Stimulated activated CD4-positive, alpha-beta T cell treated with anti-CD3 and anti-CD28 coated beads, TNF-alpha, amount 100 ng/mL, for 48 hours (primary cell): ENCODE measurements at regions not wholly inside any gene's neighbourhood (a gene's known extent, or its start where the extent isn't known, plus 50 kb on each side); places are given as distances from the start of the nearest gene placed in this dataset.

Source experiments
- DNase-seq, 3 donors: peaks; one replicate each; pipeline ENCODE4 v3.0.0-alpha.2; 2020; ENCODE audit warnings: low read depth in 3 of 3

GRCh38 chr15:85307687-85308045 is 72.7 kb upstream of the AKAP13 start:
- no peak for DNase-seq

GRCh38 chr15:85311647-85312046 is 68.8 kb upstream of the AKAP13 start:
- no peak for DNase-seq

GRCh38 chr15:85312486-85312885 is 67.9 kb upstream of the AKAP13 start:
- DNase-seq, result no peak

DNA sequence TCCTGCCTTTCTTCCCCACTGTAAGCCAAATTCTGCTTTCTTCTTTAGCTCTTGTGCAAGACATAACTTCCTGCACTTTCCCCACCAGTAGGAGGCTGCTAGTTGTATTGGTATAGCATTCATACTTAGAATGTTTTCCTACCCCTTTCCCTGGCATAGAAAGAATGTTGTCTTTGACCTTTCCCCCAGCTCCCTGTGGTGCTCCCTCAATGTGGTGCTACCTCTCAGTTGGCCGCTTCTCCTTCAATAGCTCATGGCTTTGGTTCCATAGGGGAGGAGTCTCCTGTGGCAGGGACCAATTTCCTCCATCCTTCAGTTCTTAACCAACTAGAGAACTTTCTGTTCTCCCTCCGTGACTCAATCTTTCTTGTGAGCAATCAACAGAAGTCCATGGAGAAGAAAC is 67.5 kb upstream of the AKAP13 start:
- no peak for DNase-seq

DNA sequence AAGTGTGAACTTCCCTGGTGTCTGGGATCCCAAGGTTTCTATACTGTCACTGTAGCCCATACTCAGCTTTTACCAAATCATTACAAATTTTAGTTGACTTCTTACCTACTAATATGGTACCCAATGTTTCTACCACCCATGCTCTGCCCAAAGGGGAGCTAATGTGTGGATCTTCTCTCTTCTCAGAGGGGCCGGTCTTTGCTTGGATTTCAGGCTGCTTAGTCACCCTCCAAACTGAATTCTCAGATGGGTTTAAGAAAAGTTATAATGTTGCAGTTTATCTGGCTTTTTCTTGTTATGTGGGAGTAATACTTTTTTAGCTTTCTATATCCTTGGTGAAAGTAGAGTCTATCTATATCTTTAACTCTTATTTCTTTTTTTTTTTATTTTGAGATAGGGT is 67.1 kb upstream of the AKAP13 start:
- DNase-seq, result no peak

- DNase-seq, result no peak
Observed at GRCh38 chr15:85314146-85314545, 66.3 kb upstream of the AKAP13 start.

- no peak for DNase-seq
Observed at GRCh38 chr15:85314633-85315032, 65.8 kb upstream of the AKAP13 start.

- no peak for DNase-seq
Observed at GRCh38 chr15:85316244-85316934, 64.0 kb upstream of the AKAP13 start.

DNA sequence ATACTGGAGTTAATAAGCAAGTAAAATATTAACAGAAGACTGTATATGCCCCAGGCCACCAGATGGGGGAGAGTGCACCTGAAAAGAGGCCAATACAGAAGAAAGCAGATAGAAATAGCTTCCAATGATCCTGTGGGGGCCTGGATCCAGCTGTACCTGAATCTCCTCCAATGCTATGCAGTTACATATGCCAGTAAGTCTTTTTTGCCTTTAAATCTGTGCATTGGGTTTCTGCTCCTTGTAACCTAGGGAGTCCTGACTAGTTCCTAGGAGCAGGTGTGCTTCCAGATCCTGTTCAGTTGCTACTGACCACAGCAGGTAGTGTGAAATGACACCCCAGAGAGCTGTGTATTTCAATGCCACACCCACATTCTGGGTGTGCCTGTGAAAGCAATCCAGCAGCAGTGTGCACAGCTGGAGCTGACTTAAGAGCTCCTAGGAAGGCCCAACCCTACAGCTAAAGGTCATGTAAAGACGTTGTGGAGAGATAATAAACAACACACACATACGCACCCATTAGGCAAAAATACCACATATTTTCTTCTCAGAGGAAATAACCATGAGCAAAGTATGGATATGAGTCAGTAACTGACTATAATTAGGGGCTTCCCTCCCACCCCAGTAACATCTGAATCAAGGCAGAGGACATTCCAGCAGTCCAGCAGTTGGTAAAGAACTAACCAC is 62.2 kb upstream of the AKAP13 start:
- no peak for DNase-seq

DNA sequence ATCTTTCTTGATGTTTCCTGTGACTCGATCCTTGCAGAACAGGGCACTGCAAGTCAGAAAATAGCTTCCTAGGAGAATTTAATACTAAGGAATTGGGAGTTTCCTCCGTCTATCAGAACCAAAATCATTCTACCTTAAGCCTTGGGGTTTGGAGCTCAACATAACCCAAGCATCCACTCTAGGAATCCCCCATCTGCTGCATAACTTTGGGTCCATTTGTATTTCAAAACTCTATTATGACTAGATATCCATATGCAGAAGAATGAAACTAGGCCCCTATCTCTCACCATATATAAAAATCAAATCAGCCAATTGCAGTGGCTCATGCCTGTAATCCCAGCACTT is 61.7 kb upstream of the AKAP13 start:
- no peak for DNase-seq

DNA sequence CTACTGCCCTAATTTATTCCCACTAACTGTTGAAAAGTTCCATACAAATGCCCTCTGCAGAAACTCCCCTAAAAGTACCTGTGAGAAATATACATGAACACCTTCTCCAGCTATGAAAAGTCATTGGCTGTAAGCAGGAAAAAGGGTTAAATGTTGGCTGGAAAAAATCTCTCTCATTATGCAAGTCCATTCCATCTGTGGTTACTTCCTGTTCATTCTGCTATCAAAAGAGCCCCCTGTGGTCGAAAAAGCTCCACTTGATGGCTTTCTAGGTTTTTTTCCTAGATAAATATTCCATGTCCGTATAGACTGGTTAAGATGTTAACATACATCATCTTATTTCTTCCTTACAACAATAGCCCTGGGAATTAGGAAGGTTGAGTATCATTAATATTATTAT is 56.2 kb upstream of the AKAP13 start:
- no peak for DNase-seq

DNA sequence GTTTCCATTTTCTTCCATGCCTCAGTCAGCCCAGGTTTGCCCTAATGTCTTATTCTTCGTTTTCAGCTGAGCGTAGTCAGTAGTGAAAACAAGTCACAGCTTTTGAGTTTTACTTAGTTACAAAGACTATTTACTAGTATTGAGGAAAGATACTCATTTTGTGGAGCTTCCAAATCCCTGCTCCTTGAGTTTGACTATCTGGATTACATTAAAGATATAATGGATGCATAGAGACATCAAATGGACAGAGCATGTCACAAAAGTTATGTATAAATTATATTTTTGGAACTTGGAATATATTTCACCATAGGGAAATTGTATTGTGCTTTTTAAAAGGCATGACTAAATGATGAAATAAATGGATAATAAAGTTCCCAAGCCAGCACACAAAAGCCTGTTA is 54.6 kb upstream of the AKAP13 start:
- DNase-seq, result no peak

GRCh38 chr15:85326291-85326690 is 54.1 kb upstream of the AKAP13 start:
- no peak for DNase-seq

GRCh38 chr15:85327820-85328219 is 52.6 kb upstream of the AKAP13 start:
- no peak for DNase-seq

DNA sequence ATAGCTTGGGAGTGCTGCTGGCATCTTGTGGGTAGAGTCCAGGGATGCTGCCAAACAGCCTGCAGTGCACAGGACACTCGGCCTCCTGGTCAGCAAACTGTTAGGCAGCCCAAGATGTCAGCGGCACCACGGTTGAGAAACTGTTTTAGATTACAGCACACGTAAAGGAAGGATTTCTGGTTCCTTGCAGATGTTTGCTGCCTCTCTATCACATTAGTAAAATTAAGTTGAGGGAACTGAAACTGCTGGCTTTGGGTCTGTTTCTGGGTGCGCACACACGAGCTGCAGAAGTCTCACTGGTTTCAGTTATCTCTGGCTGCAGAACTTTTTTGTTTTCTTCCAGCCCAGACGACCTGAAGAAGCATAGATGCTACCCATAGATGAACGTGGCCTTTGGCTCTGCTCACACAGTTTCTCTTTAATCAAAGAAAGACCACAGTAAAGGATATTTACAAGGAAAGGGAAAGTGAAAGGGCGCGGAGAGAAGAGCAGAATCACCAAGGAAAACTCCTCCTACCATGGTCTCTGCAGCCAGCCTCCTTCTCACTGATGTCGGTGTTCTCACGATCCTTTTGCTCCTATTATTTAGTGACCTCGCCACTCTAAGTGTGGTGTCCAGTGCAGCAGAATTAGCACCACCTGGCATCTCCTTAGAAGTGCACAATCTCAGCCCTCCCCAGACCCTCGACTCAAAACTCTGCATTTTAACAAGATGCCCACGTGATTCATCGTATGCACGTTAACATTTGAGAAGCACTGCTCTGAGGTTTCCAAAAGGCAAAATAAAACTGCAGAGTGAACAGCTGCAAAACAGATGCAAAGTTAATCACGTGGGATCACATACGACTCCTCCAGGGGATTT is 50.6 kb upstream of the AKAP13 start:
- DNase-seq, result no peak
